ENCODE measurements at regions not wholly inside any gene's neighbourhood (a gene's known extent, or its start where the extent isn't known, plus 50 kb on each side); places are given as distances from the start of the nearest gene placed in this dataset.

DNA sequence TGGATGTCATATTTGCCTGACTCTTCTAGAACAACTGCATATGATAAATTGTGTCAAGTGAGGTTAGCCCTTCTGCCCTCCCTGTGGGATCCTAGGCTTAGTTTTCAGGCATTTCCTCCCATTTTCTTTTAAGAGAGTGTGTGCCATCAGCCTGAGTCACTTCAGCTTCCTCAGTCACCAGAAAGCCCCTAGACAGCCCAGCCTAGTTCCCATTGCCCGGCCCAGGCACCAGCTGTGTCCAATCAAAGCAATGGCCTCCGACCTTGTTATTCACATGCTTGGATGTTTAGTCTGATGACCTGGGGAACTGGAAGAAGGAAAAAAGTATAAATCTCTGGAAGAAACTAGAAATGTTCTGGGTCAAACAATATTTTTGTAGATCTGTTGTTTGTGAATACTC lies 221.9 kb upstream of the LRIG1 start:
- Histone ChIP-seq H3K4me1 (replicated peaks in 1 of 4; ENCODE audit: control insufficient read depth in 3 of 4, insufficient read depth in 4 of 4, low read length in 3 of 4) (peaks cover 0 to 6% (median 2%) of the 10 kb centered on the region in 4 experiments; a peak in 2 of 7 replicates), H3K27ac (ENCODE audit: low read depth, low read length) (no peak overlapping the region), H3K56ac (replicated peaks; ENCODE audit: insufficient read length, low read depth, low read length) (no peak overlapping the region), H4K20me1 (replicated peaks in 1 of 2; ENCODE audit: control insufficient read depth in 1 of 2, insufficient read depth in 2 of 2, low read length in 2 of 2) (no peaks in the 10 kb centered on the region), H2BK15ac (ENCODE audit: low read length) (no peak overlapping the region), H2AFZ (ENCODE audit: low read length) (no peak overlapping the region), H3K9me3 (ENCODE audit: insufficient read depth in 2 of 2, low read depth in 1 of 2, low read length in 1 of 2) (no peaks in the 10 kb centered on the region), H2BK5ac (ENCODE audit: low read depth, low read length) (no peak overlapping the region), H2BK20ac (ENCODE audit: low read length) (no peak overlapping the region), H2BK120ac (replicated peaks; ENCODE audit: low read depth, low read length) (no peak overlapping the region), H3K23ac (ENCODE audit: insufficient read length) (no peak overlapping the region), H3K36me3 (ENCODE audit: control insufficient read depth in 2 of 4, insufficient read depth in 4 of 4, low read length in 3 of 4) (no peaks in the 10 kb centered on the region), H3K79me1 (ENCODE audit: low read depth, low read length) (no peaks in the 10 kb centered on the region), H2BK12ac (ENCODE audit: low read depth, low read length) (no peak overlapping the region), H2AK5ac (ENCODE audit: low read depth, low read length) (no peak overlapping the region), H3K27me3 (replicated peaks in 1 of 4; ENCODE audit: control insufficient read depth in 3 of 4, extremely low read depth in 1 of 4, insufficient read depth in 3 of 4, low read length in 3 of 4) (no peaks in the 10 kb centered on the region), H3K4me3 (ENCODE audit: extremely low read depth in 1 of 4, insufficient read depth in 2 of 4, low read depth in 3 of 4, low read length in 4 of 4) (no peak overlapping the region), H3K18ac (ENCODE audit: extremely low read depth, low read length) (no peak overlapping the region), H3K23me2 (ENCODE audit: low read depth, low read length) (no peaks in the 10 kb centered on the region), H3K4me2 (ENCODE audit: insufficient read depth in 1 of 2, low read depth in 2 of 2, low read length in 2 of 2) (no peak overlapping the region), H3K4ac (replicated peaks; ENCODE audit: insufficient read length, low read depth, low read length) (no peak overlapping the region), H4K8ac (ENCODE audit: extremely low read depth, insufficient read depth, low read length) (no peak overlapping the region), H3K79me2 (ENCODE audit: control insufficient read depth in 1 of 2, insufficient read depth in 2 of 2, low read length in 2 of 2) (no peaks in the 10 kb centered on the region), H3K14ac (ENCODE audit: insufficient read length) (no peak overlapping the region), H4K91ac (replicated peaks; ENCODE audit: insufficient read length, low read length) (no peak overlapping the region), H3K9ac (replicated peaks in 1 of 4; ENCODE audit: extremely low read depth in 1 of 4, low read depth in 3 of 4, low read length in 3 of 4) (no peak overlapping the region), H4K5ac (ENCODE audit: insufficient read length, low read depth, low read length) (no peak overlapping the region)
- 93% methylated on average over 2 of the region's 2 CpGs; no CpG with 5 or more reads in 1 of the 2 experiments for whole genome bisulfite sequencing, 2 experiments (ENCODE audit: extremely low coverage in 1 of 2, insufficient coverage in 1 of 2, insufficient read length in 1 of 2, insufficient replicate concordance in 2 of 2, low coverage in 1 of 2, low lambda C conversion rate in 2 of 2, missing lambda C conversion rate in 1 of 2)
- FAIRE-seq (no peak), DNase-seq (ENCODE audit: low read depth in 1 of 2, low spot score in 2 of 2) (no peak)
- CTCF ChIA-PET (ENCODE audit: partially characterized antibody) = interaction anchor here (0.5 to 0.7 kb wide), 2 partner anchors 214 to 675 kb away, joined by 3 read pairs; no protein-coding TSS in a partner anchor
- no peak for TF ChIP-seq JUND (IDR thresholded peaks at IDR 0.05; ENCODE audit: low read length)
- TF ChIP-seq SP4 (IDR thresholded peaks at IDR 0.05; ENCODE audit: low read length) = no peak
- TF ChIP-seq HDAC6 (IDR thresholded peaks at IDR 0.05; ENCODE audit: low read depth, low read length) = no peak
- TF ChIP-seq EZH2 (IDR thresholded peaks at IDR 0.05; ENCODE audit: low read depth, low read length, severe bottlenecking) = no peak
- no peak for TF ChIP-seq CHD1 (IDR thresholded peaks at IDR 0.05; ENCODE audit: low read depth, low read length)
- TF ChIP-seq POLR2AphosphoS5 (IDR thresholded peaks at IDR 0.05; ENCODE audit: low read depth, low read length) = no peak
- POLR2A ChIA-PET (ENCODE audit: partially characterized antibody) = no interaction called here

All from H1 (cell line).